ENCODE measurements at regions not wholly inside any gene's neighbourhood (a gene's known extent, or its start where the extent isn't known, plus 50 kb on each side); places are given as distances from the start of the nearest gene placed in this dataset.

GRCh38 chr9:14373706-14374105 lies 59.8 kb upstream of the NFIB start:
- TF ChIP-seq CTCF (conservative IDR thresholded peaks at IDR 0.05) = no peak
- H3K4me3 Mint-ChIP-seq = no peak overlapping the region
- Histone ChIP-seq H4K91ac (ENCODE audit: insufficient read length, low read depth, low read length) (no peak overlapping the region), H3K56ac (ENCODE audit: insufficient read length, low read depth, low read length) (no peak overlapping the region), H3K23me2 (ENCODE audit: insufficient read length, low read depth, low read length, poor library complexity, severe bottlenecking) (no peaks in the 10 kb centered on the region), H2BK12ac (ENCODE audit: insufficient read length, low read depth, low read length) (no peak overlapping the region), H3K18ac (ENCODE audit: insufficient read length, low read depth, low read length) (no peak overlapping the region), H2AFZ (ENCODE audit: low read length) (no peak overlapping the region), H3K27ac (ENCODE audit: insufficient read length, low read depth, low read length) (no peak overlapping the region), H3K4me1 (ENCODE audit: insufficient read depth, low read length) (peaks cover 6% of the 10 kb centered on the region), H3K79me1 (ENCODE audit: insufficient read depth, low read depth, low read length, poor library complexity, severe bottlenecking) (no peaks in the 10 kb centered on the region), H4K20me1 (ENCODE audit: control insufficient read depth, insufficient read depth, insufficient read length) (no peaks in the 10 kb centered on the region), H3K14ac (ENCODE audit: insufficient read depth, low read length) (no peak overlapping the region), H3K79me2 (ENCODE audit: insufficient read depth, low read length) (no peaks in the 10 kb centered on the region), H2BK20ac (ENCODE audit: low read depth, low read length, poor library complexity, severe bottlenecking) (no peak overlapping the region), H4K8ac (replicated peaks; ENCODE audit: insufficient read length, low read depth, low read length) (no peak overlapping the region), H2BK5ac (ENCODE audit: insufficient read length, low read length) (no peak overlapping the region), H3T11ph (ENCODE audit: low read length) (no peak overlapping the region), H3K9me3 (ENCODE audit: control insufficient read depth, low read depth, low read length) (no peaks in the 10 kb centered on the region), H2AK5ac (ENCODE audit: insufficient read length, low read length) (no peak overlapping the region), H4K5ac (ENCODE audit: insufficient read length, low read depth, low read length) (no peak overlapping the region), H3K27me3 (ENCODE audit: insufficient read depth, low read length) (no peaks in the 10 kb centered on the region), H2BK120ac (ENCODE audit: low read depth, low read length, poor library complexity, severe bottlenecking) (no peak overlapping the region), H3K4me2 (ENCODE audit: insufficient read depth, insufficient read length, low read length) (no peak overlapping the region), H2BK15ac (ENCODE audit: low read depth, low read length) (no peak overlapping the region), H3K4ac (ENCODE audit: low read depth, low read length) (no peak overlapping the region), H3K9ac (ENCODE audit: extremely low read depth, insufficient read length, low read length) (no peak overlapping the region), H3K23ac (ENCODE audit: insufficient read length, low read depth, low read length) (no peak overlapping the region)
- DNase-seq = no peak
- no peaks in the 10 kb centered on the region for H3K27me3 Mint-ChIP-seq (ENCODE audit: low read depth)
- peaks cover 0 to 2% of the 10 kb centered on the region in 2 experiments; a peak in 1 of 5 replicates for H3K9me3 Mint-ChIP-seq
- H3K36me3 Mint-ChIP-seq (ENCODE audit: insufficient read depth in 1 of 3, low read depth in 3 of 3) = peaks cover 0 to 7% (median 0%) of the 10 kb centered on the region in 3 experiments; a peak in 2 of 7 replicates
- WGBS (ENCODE audit: extremely low coverage, insufficient read length, low lambda C conversion rate) = no CpG with 5 or more reads among the region's 4 CpGs
- H3K4me1 Mint-ChIP-seq = peaks cover 15 to 17% of the 10 kb centered on the region in 2 experiments
- peak overlapping the region in 1 of 3 experiments; percentile 24; a peak in 2 of 7 replicates for H3K27ac Mint-ChIP-seq
